ENCODE measurements at regions not wholly inside any gene's neighbourhood (a gene's known extent, or its start where the extent isn't known, plus 50 kb on each side); places are given as distances from the start of the nearest gene placed in this dataset.

- H3K27ac ChIP-seq (replicated peaks; ENCODE audit: low read length), result no peak overlapping the region
- H2BK12ac ChIP-seq (ENCODE audit: low read length), result no peak overlapping the region
- H3K4me2 ChIP-seq (ENCODE audit: insufficient read depth, low read length, poor library complexity, severe bottlenecking), result no peak overlapping the region
- H3K27me3 ChIP-seq (ENCODE audit: control insufficient read depth in 3 of 3, insufficient read depth in 3 of 3, low read depth in 1 of 3, low read length in 3 of 3), result no peaks in the 10 kb centered on the region
- WGBS, 2 donors (ENCODE audit: extremely low coverage in 2 of 2, insufficient read length in 2 of 2, insufficient replicate concordance in 1 of 2), result no CpG with 5 or more reads among the region's 2 CpGs
- no peak overlapping the region for H3K9ac ChIP-seq (ENCODE audit: low read depth, low read length, poor library complexity)
- H2AK5ac ChIP-seq (ENCODE audit: low read depth, low read length), result no peak overlapping the region
- H2BK15ac ChIP-seq (ENCODE audit: low read length), result no peak overlapping the region
- DNase-seq (ENCODE audit: low spot score), result no peak
- H3K14ac ChIP-seq (ENCODE audit: low read length), result no peak overlapping the region
- no peak overlapping the region for H3K23ac ChIP-seq (ENCODE audit: low read depth, low read length, poor library complexity)
- H4K8ac ChIP-seq (ENCODE audit: low read depth, low read length), result no peak overlapping the region
- H3K36me3 ChIP-seq (replicated peaks in 1 of 2; ENCODE audit: control insufficient read depth in 2 of 2, insufficient read depth in 2 of 2, low read length in 2 of 2), result no peaks in the 10 kb centered on the region
- H3K18ac ChIP-seq (ENCODE audit: low read length), result no peak overlapping the region
- no peak overlapping the region for H2BK120ac ChIP-seq (ENCODE audit: low read depth, low read length)
- H3K79me1 ChIP-seq (ENCODE audit: low read depth, low read length), result no peaks in the 10 kb centered on the region
- no peak overlapping the region for H4K91ac ChIP-seq (ENCODE audit: low read depth, low read length, poor library complexity)
- H3K9me3 ChIP-seq (replicated peaks in 1 of 2; ENCODE audit: control insufficient read depth in 2 of 2, insufficient read depth in 1 of 2, low read depth in 1 of 2, low read length in 2 of 2), result no peaks in the 10 kb centered on the region
- no peaks in the 10 kb centered on the region for H3K4me1 ChIP-seq (ENCODE audit: control insufficient read depth in 2 of 2, insufficient read depth in 1 of 2, low read depth in 1 of 2, low read length in 2 of 2)
- H3K4ac ChIP-seq (ENCODE audit: low read length), result no peak overlapping the region
- no peak overlapping the region for H3K4me3 ChIP-seq (ENCODE audit: low read length in 2 of 2)
- H2BK5ac ChIP-seq (ENCODE audit: low read length), result no peak overlapping the region
- no peak overlapping the region for H2AFZ ChIP-seq (ENCODE audit: low read length)
Measured at GRCh38 chr4:120403296-120403695, 336.6 kb upstream of the MAD2L1 start.

GRCh38 chr4:120400441-120400840, 333.8 kb upstream of the MAD2L1 start:
- Histone ChIP-seq H2BK120ac (ENCODE audit: low read depth, low read length) (no peak overlapping the region), H2BK5ac (ENCODE audit: low read length) (no peak overlapping the region), H3K4me1 (ENCODE audit: control insufficient read depth in 2 of 2, insufficient read depth in 1 of 2, low read depth in 1 of 2, low read length in 2 of 2) (no peaks in the 10 kb centered on the region), H2AFZ (ENCODE audit: low read length) (no peak overlapping the region), H3K27me3 (ENCODE audit: control insufficient read depth in 3 of 3, insufficient read depth in 3 of 3, low read depth in 1 of 3, low read length in 3 of 3) (no peaks in the 10 kb centered on the region), H2BK12ac (ENCODE audit: low read length) (no peak overlapping the region), H2BK15ac (ENCODE audit: low read length) (no peak overlapping the region), H3K79me1 (ENCODE audit: low read depth, low read length) (no peaks in the 10 kb centered on the region), H3K18ac (ENCODE audit: low read length) (no peak overlapping the region), H2AK5ac (ENCODE audit: low read depth, low read length) (no peak overlapping the region), H4K91ac (ENCODE audit: low read depth, low read length, poor library complexity) (no peak overlapping the region), H3K9ac (ENCODE audit: low read depth, low read length, poor library complexity) (no peak overlapping the region), H3K4me3 (ENCODE audit: low read length in 2 of 2) (no peak overlapping the region), H3K23ac (ENCODE audit: low read depth, low read length, poor library complexity) (no peak overlapping the region), H4K8ac (ENCODE audit: low read depth, low read length) (no peak overlapping the region), H3K9me3 (replicated peaks in 1 of 2; ENCODE audit: control insufficient read depth in 2 of 2, insufficient read depth in 1 of 2, low read depth in 1 of 2, low read length in 2 of 2) (no peaks in the 10 kb centered on the region), H3K27ac (replicated peaks; ENCODE audit: low read length) (no peak overlapping the region), H3K4ac (ENCODE audit: low read length) (no peak overlapping the region), H3K4me2 (ENCODE audit: insufficient read depth, low read length, poor library complexity, severe bottlenecking) (no peak overlapping the region), H3K36me3 (replicated peaks in 1 of 2; ENCODE audit: control insufficient read depth in 2 of 2, insufficient read depth in 2 of 2, low read length in 2 of 2) (no peaks in the 10 kb centered on the region), H3K14ac (ENCODE audit: low read length) (no peak overlapping the region)
- WGBS, 2 donors (ENCODE audit: extremely low coverage in 2 of 2, insufficient read length in 2 of 2, insufficient replicate concordance in 1 of 2), result no CpG with 5 or more reads among the region's 4 CpGs
- no peak for DNase-seq (ENCODE audit: low spot score)

DNA sequence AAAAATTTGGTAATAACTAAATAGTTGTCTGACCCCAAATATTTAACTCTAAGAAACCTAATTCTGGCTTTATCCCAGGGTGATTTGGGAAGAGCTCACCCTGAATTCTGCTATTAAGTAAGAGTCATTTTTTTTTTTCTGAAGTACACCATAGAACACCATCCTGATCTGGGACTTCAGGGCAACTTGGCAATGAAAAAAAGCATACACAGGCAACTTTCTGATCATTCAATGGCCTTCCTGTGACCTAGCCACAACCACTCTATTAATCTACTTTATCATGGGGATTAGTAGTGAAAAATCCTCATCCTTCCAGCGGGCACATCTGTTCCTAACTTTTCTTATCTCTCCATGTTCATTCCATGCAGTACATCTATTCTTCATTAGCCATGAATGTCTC, 333.2 kb upstream of the MAD2L1 start:
- Histone ChIP-seq H3K14ac (ENCODE audit: low read length) (no peak overlapping the region), H2BK15ac (ENCODE audit: low read length) (no peak overlapping the region), H4K91ac (ENCODE audit: low read depth, low read length, poor library complexity) (no peak overlapping the region), H3K4me3 (ENCODE audit: low read length in 2 of 2) (no peak overlapping the region), H3K4ac (ENCODE audit: low read length) (no peak overlapping the region), H3K79me1 (ENCODE audit: low read depth, low read length) (no peaks in the 10 kb centered on the region), H2AFZ (ENCODE audit: low read length) (no peak overlapping the region), H4K8ac (ENCODE audit: low read depth, low read length) (no peak overlapping the region), H3K9me3 (replicated peaks in 1 of 2; ENCODE audit: control insufficient read depth in 2 of 2, insufficient read depth in 1 of 2, low read depth in 1 of 2, low read length in 2 of 2) (no peaks in the 10 kb centered on the region), H3K23ac (ENCODE audit: low read depth, low read length, poor library complexity) (no peak overlapping the region), H3K9ac (ENCODE audit: low read depth, low read length, poor library complexity) (no peak overlapping the region), H3K18ac (ENCODE audit: low read length) (no peak overlapping the region), H3K27ac (replicated peaks; ENCODE audit: low read length) (no peak overlapping the region), H2AK5ac (ENCODE audit: low read depth, low read length) (no peak overlapping the region), H3K36me3 (replicated peaks in 1 of 2; ENCODE audit: control insufficient read depth in 2 of 2, insufficient read depth in 2 of 2, low read length in 2 of 2) (no peaks in the 10 kb centered on the region), H2BK5ac (ENCODE audit: low read length) (no peak overlapping the region), H3K27me3 (ENCODE audit: control insufficient read depth in 3 of 3, insufficient read depth in 3 of 3, low read depth in 1 of 3, low read length in 3 of 3) (no peaks in the 10 kb centered on the region), H2BK120ac (ENCODE audit: low read depth, low read length) (no peak overlapping the region), H2BK12ac (ENCODE audit: low read length) (no peak overlapping the region), H3K4me1 (ENCODE audit: control insufficient read depth in 2 of 2, insufficient read depth in 1 of 2, low read depth in 1 of 2, low read length in 2 of 2) (no peaks in the 10 kb centered on the region), H3K4me2 (ENCODE audit: insufficient read depth, low read length, poor library complexity, severe bottlenecking) (no peak overlapping the region)
- no peak for DNase-seq (ENCODE audit: low spot score)
- whole genome bisulfite sequencing, 2 donors (ENCODE audit: extremely low coverage in 2 of 2, insufficient read length in 2 of 2, insufficient replicate concordance in 1 of 2), result no CpG with 5 or more reads among the region's 1 CpG

GRCh38 chr4:120395746-120396145, 329.1 kb upstream of the MAD2L1 start:
- no peak overlapping the region for H2BK120ac ChIP-seq (ENCODE audit: low read depth, low read length)
- H3K27ac ChIP-seq (replicated peaks; ENCODE audit: low read length), result no peak overlapping the region
- no peak overlapping the region for H3K23ac ChIP-seq (ENCODE audit: low read depth, low read length, poor library complexity)
- no peak for DNase-seq (ENCODE audit: low spot score)
- no peak overlapping the region for H3K4ac ChIP-seq (ENCODE audit: low read length)
- H2BK5ac ChIP-seq (ENCODE audit: low read length), result no peak overlapping the region
- no peak overlapping the region for H2BK15ac ChIP-seq (ENCODE audit: low read length)
- no peak overlapping the region for H3K9ac ChIP-seq (ENCODE audit: low read depth, low read length, poor library complexity)
- H2AK5ac ChIP-seq (ENCODE audit: low read depth, low read length), result no peak overlapping the region
- no peak overlapping the region for H4K8ac ChIP-seq (ENCODE audit: low read depth, low read length)
- no peak overlapping the region for H2BK12ac ChIP-seq (ENCODE audit: low read length)
- no peaks in the 10 kb centered on the region for H3K4me1 ChIP-seq (ENCODE audit: control insufficient read depth in 2 of 2, insufficient read depth in 1 of 2, low read depth in 1 of 2, low read length in 2 of 2)
- H3K14ac ChIP-seq (ENCODE audit: low read length), result no peak overlapping the region
- no peaks in the 10 kb centered on the region for H3K79me1 ChIP-seq (ENCODE audit: low read depth, low read length)
- no peak overlapping the region for H3K18ac ChIP-seq (ENCODE audit: low read length)
- no CpG with 5 or more reads among the region's 3 CpGs for WGBS, 2 donors (ENCODE audit: extremely low coverage in 2 of 2, insufficient read length in 2 of 2, insufficient replicate concordance in 1 of 2)
- H3K27me3 ChIP-seq (ENCODE audit: control insufficient read depth in 3 of 3, insufficient read depth in 3 of 3, low read depth in 1 of 3, low read length in 3 of 3), result no peaks in the 10 kb centered on the region
- no peaks in the 10 kb centered on the region for H3K36me3 ChIP-seq (replicated peaks in 1 of 2; ENCODE audit: control insufficient read depth in 2 of 2, insufficient read depth in 2 of 2, low read length in 2 of 2)
- no peak overlapping the region for H3K4me2 ChIP-seq (ENCODE audit: insufficient read depth, low read length, poor library complexity, severe bottlenecking)
- no peaks in the 10 kb centered on the region for H3K9me3 ChIP-seq (replicated peaks in 1 of 2; ENCODE audit: control insufficient read depth in 2 of 2, insufficient read depth in 1 of 2, low read depth in 1 of 2, low read length in 2 of 2)
- H3K4me3 ChIP-seq (ENCODE audit: low read length in 2 of 2), result no peak overlapping the region
- H4K91ac ChIP-seq (ENCODE audit: low read depth, low read length, poor library complexity), result no peak overlapping the region
- no peak overlapping the region for H2AFZ ChIP-seq (ENCODE audit: low read length)
